SK-MEL-5 (cell line): ENCODE measurements at regions not wholly inside any gene's neighbourhood (a gene's known extent, or its start where the extent isn't known, plus 50 kb on each side); places are given as distances from the start of the nearest gene placed in this dataset.

Source experiments
- DNase-seq: peaks from one replicate; pipeline ENCODE4 v3.0.0-alpha.2; 2016; ENCODE audit warnings: low read depth, low spot score
- in situ Hi-C: cut with HindIII; loops from 2 replicates; pipeline ENCODE4 v1.10.0; 2016; ENCODE audit warnings: low sequenced_read_pairs, high pct_unique_total_duplicates, low pct_unique_long_range_greater_than_20kb

- DNase-seq, result peak; percentile 22
- in situ Hi-C loops, result no loop called here
Observed at GRCh38 chr4:24476282-24476681, 108.1 kb downstream of the DHX15 start.

- DNase-seq, result no peak
- in situ Hi-C loops, result no loop called here
Observed at GRCh38 chr4:24475756-24476155, 108.6 kb downstream of the DHX15 start.

GRCh38 chr4:24473309-24473721 is 111.0 kb downstream of the DHX15 start:
- in situ Hi-C loops, result no loop called here
- peak; percentile 40 for DNase-seq

- peak; percentile 68 for DNase-seq
- in situ Hi-C loops, result no loop called here
Observed at GRCh38 chr4:24472514-24473308, 111.6 kb downstream of the DHX15 start.

GRCh38 chr4:24472161-24472510 is 112.2 kb downstream of the DHX15 start:
- in situ Hi-C loops, result no loop called here
- DNase-seq, result no peak

- in situ Hi-C loops, result no loop called here
- no peak for DNase-seq
Observed at GRCh38 chr4:24471486-24472160, 112.7 kb downstream of the DHX15 start.

GRCh38 chr4:24470666-24471485 is 113.5 kb downstream of the DHX15 start:
- DNase-seq, result no peak
- in situ Hi-C loops, result no loop called here

GRCh38 chr4:24468071-24468470 is 116.3 kb downstream of the DHX15 start:
- no peak for DNase-seq
- in situ Hi-C loops, result no loop called here

GRCh38 chr4:24464566-24464965 is 119.8 kb downstream of the DHX15 start:
- in situ Hi-C loops, result no loop called here

GRCh38 chr4:24456431-24456830 is 127.9 kb downstream of the DHX15 start:
- in situ Hi-C loops, result no loop called here
- no peak for DNase-seq

More at GRCh38 chr4:24464566-24464965, 119.8 kb downstream of the DHX15 start:
- DNase-seq, result no peak

GRCh38 chr4:24453951-24454350 is 130.4 kb downstream of the DHX15 start:
- in situ Hi-C loops, result no loop called here
- no peak for DNase-seq

- no peak for DNase-seq
- in situ Hi-C loops, result no loop called here
Observed at GRCh38 chr4:24451870-24452269, 132.5 kb downstream of the DHX15 start.

GRCh38 chr4:24443200-24443599 is 141.2 kb downstream of the DHX15 start:
- no peak for DNase-seq
- in situ Hi-C loops, result no loop called here

GRCh38 chr4:24440765-24441164 is 143.6 kb downstream of the DHX15 start:
- in situ Hi-C loops, result no loop called here
- DNase-seq, result peak; percentile 10

GRCh38 chr4:24434241-24434640 is 150.1 kb downstream of the DHX15 start:
- no peak for DNase-seq
- in situ Hi-C loops, result no loop called here

- DNase-seq, result no peak
- in situ Hi-C loops, result no loop called here
Observed at GRCh38 chr4:24433515-24434214, 150.7 kb downstream of the DHX15 start.

GRCh38 chr4:24428850-24429249 is 155.5 kb downstream of the DHX15 start:
- DNase-seq, result peak; percentile 18
- in situ Hi-C loops, result no loop called here

GRCh38 chr4:24426557-24426956 is 157.8 kb downstream of the DHX15 start:
- no peak for DNase-seq
- in situ Hi-C loops, result no loop called here
